DND-41 (cell line): ENCODE measurements at regions not wholly inside any gene's neighbourhood (a gene's known extent, or its start where the extent isn't known, plus 50 kb on each side); places are given as distances from the start of the nearest gene placed in this dataset.

Experiments used
- CTCF ChIP-seq: IDR thresholded peaks from 2 replicates; pipeline ENCODE4 v1.5.1; 2012; ENCODE audit warnings: borderline replicate concordance, low read length, moderate library complexity, mild to moderate bottlenecking; ENCODE audit not compliant: poor library complexity, severe bottlenecking; ENCODE audit errors: extremely low read depth
- EZH2 ChIP-seq: IDR thresholded peaks from 3 replicates; pipeline ENCODE4 v1.6.1; 2012; ENCODE audit warnings: borderline replicate concordance, low read depth, mild to moderate bottlenecking, moderate library complexity, low read length, inconsistent platforms; ENCODE audit not compliant: severe bottlenecking

GRCh38 chr4:43587758-43588157 is 695.2 kb downstream of the GRXCR1 start:
- TF ChIP-seq CTCF (no peak), EZH2 (no peak)
